Epithelial cell of prostate (primary cell): ENCODE measurements at regions not wholly inside any gene's neighbourhood (a gene's known extent, or its start where the extent isn't known, plus 50 kb on each side); places are given as distances from the start of the nearest gene placed in this dataset.
"Not testable (repeated sequence)": the region's sequence is repeated elsewhere in the genome, so short reads cannot be mapped to it uniquely, and the experiment has no call there.

Source experiments
- DNase-seq: peaks from one replicate; pipeline ENCODE4 v3.0.0-alpha.2; 2011; ENCODE audit warnings: low read depth, low spot score
- H3K27ac ChIP-seq: fragments of 450-650 bp; 2 replicates; pipeline ENCODE4 v1.5.1; 2017; ENCODE audit warnings: mild to moderate bottlenecking

DNA sequence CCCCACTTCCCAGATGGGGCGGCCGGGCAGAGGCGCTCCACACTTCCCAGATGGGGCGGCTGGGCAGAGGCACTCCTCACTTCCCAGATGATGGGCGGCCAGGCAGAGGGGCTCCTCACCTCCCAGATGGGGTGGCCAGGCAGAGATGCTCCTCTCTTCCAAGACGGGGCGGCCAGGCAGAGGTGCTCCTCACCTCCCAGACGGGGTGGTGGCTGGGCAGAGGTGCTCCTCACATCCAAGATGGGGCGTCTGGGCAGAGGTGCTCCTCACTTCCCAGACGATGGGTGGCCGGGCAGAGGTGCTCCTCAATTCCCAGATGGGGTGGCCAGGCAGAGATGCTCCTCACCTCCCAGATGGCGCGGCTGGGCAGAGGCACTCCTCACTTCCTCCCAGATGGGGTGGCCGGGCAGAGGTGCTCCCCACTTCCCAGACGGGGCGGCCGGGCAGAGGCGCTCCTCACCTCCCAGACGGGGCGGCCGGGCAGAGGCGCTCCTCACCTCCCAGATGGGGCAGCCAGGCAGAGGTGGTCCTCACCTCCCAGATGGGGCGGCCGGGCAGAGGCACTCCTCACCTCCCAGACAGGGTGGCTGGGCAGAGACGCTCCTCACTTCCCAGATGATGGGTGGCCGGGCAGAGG is 275.2 kb downstream of the LIPI start:
- H3K27ac ChIP-seq, DNase-seq: not testable (repeated sequence)

DNA sequence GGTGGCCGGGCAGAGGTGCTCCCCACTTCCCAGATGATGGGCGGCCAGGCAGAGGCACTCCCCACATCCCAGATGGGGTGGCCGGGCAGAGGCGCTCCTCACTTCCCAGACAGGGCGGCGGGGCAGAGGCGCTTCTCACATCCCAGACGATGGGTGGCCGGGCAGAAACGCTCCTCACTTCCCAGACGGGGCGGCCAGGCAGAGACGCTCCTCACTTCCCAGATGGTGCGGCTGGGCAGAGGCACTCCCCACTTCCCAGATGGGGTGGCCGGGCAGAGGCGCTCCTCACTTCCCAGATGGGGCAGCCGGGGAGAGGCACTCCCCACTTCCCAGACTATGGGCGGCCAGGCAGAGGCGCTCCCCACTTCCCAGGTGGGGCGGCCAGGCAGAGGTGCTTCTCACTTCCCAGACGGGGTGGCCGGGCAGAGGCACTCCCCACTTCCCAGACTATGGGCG is 275.8 kb downstream of the LIPI start:
- not testable (repeated sequence) for DNase-seq, H3K27ac ChIP-seq

DNA sequence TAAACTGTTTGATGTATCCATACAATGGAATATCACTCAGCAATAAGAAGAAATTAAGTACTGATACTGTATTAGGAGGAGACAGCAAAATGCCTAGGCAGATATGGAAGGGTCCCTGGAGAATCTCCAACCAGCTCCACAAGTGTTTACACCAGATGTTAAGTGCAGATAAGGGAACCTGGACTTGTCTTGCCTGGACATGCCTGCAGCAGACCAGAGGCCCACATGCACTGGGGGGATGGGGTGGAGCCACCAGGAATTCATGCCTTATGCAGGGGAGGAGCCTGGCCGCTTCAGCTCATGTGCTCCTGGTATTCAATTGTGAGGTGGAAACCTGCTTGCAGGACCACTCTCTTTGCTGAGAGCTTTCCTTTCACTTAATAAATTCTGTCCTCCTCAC is 287.6 kb downstream of the LIPI start:
- H3K27ac ChIP-seq = not testable (repeated sequence)
- peak; percentile 0 for DNase-seq

DNA sequence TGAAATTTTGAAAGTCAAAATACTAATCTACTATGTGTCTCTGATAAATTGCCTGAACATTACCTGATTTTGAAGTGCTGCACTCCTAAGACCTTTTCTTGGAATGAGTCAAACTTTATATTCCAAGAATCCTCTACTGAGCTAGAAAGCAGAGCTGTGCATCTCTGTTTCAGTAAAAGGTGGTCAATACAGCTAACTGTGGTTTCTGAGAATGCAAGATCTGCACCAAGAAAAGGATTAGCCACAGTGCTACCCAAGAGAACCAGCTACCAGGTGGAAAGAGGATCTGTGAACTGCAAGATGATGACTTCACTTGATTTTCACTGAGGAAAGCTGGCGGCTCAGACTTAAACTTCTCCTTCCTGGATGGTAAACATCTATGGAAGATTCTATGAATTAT is 289.3 kb downstream of the LIPI start:
- H3K27ac ChIP-seq, DNase-seq: not testable (repeated sequence)

DNA sequence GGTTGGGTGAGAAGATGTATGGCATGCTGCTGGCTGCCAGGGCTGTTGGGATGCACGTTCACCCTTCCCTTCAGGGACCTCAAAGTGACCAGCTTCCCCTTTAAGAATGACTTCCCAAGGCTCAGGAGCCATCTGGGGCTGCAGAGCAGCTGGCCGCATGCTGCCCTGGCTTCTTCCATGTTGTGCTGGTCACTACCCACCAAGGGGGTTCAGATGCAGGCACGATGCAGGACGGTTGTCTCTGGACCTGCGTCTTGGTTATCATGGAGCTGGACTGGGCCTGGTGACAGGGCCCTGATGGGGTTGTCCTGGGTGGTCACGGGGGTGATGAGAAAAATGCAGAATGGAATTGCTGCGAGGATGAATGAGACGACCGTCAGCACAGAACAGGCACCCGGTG is 297.8 kb downstream of the POTED start:
- DNase-seq, H3K27ac ChIP-seq: not testable (repeated sequence)

DNA sequence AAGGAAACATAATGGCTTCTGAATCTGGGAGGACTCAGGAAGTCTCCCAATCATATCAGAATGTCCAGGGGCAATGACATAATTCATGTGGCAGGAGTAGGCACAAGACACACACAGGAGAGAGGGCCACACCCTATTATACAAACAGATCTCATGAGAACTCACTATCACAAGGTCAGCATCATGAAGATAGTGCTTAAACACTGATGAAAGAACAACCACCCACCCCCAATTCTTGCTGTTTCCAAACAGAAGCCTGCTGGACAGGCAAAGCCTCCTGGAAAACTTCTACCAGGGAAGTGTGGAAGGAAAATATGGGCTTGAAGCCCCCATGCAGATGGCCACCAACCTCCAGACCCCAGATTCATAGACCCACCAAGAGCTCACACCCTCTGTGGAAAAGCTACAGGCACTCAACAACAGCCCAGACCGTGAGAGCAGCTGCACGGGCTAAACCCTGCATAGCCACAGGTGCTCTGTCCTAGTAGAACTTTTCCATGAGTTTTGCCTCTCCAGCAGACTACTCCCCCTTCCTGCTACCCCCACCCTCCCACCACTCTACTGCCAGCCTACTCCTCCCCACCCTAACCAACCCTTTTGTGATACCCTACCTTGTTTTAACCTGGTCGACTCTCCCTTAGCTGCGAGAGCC is 287.1 kb downstream of the POTED start:
- peak; percentile 10 for DNase-seq
- H3K27ac ChIP-seq = not testable (repeated sequence)

DNA sequence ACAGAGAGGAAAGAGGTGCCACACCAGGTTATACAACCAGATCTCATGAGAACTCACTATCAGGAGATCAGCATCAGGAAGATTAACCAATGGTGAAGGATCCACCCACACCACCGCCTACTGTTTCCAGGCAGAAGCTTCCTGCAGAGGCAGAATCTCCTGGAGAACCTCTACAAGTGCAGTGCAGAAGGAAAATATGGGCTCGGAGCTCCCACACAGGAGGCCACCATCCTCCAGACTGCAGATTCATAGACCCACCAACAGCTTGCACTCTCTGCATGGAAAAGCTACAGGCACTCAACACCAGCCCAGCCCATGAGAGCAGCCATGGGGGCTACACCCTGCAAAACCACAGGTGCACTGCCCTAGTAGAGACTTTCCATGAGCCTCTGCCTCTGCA is 284.0 kb downstream of the POTED start:
- not testable (repeated sequence) for DNase-seq, H3K27ac ChIP-seq

DNA sequence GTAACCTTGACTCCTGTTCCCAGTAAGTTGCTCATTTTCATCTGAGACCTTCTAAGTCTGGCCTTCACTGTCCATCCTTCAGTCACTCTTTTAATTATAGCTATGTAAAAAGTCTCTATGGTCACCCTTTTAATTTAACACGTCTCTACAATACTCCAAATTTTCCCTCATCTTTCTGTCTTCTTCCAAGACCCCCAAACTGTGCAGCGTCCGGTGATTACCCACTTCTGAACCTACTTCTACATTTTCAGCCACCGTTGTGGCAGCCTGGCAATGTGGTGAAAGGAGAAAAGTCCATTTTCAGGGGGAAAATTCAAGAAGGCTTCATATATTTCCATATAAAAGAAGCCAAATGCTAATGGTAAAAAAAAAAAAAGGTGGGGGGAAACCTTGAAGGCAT is 283.4 kb downstream of the POTED start:
- not testable (repeated sequence) for H3K27ac ChIP-seq, DNase-seq

DNA sequence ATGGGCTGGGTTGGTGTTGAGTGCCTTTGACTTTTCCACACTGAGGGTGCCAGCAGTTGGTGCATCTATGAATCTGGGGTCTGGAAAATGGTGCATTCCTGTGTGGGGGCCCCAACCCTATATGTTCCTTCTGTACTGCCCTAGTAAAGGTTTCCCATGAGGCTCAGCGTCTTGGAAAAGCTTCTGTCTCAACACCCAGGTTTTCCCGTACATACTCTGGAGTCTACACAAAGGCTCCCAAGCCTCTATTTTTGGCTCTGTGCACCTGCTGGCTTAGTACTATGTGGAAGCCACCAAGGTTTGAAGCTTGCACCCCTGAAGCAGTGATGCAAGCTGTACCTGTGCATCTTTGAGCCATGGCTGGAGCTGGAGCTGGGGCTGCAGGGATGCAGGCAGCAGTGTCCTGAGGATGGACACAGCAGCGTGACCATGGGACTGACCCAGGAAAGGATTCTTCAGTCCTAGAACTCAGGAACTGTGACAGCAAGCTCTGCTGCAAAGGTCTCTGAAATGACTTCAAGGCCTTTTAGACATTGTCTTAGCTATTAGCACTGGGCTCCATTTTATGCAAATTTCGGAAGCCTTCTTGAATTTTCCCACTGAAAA is 282.7 kb downstream of the POTED start:
- not testable (repeated sequence) for H3K27ac ChIP-seq, DNase-seq

DNA sequence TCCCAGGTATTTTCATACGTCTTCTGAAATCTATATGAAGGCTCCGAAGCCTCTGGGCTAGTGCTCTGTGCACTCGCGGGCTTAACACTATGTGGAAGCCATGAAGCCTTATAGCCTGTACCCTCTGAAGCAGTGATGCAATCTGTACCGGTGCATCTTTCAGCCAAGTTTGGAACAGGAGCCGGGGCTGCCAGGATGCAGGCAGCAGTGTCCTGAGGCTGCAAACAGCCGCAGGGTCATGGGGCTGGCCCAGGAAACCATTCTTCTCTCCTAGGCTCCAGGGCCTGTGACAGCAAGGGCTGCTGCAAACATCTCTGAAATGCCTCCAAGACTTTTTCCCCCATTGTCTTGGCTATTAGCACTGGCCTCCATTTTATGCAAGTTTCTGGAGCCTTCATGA is 279.6 kb downstream of the POTED start:
- not testable (repeated sequence) for DNase-seq, H3K27ac ChIP-seq

DNA sequence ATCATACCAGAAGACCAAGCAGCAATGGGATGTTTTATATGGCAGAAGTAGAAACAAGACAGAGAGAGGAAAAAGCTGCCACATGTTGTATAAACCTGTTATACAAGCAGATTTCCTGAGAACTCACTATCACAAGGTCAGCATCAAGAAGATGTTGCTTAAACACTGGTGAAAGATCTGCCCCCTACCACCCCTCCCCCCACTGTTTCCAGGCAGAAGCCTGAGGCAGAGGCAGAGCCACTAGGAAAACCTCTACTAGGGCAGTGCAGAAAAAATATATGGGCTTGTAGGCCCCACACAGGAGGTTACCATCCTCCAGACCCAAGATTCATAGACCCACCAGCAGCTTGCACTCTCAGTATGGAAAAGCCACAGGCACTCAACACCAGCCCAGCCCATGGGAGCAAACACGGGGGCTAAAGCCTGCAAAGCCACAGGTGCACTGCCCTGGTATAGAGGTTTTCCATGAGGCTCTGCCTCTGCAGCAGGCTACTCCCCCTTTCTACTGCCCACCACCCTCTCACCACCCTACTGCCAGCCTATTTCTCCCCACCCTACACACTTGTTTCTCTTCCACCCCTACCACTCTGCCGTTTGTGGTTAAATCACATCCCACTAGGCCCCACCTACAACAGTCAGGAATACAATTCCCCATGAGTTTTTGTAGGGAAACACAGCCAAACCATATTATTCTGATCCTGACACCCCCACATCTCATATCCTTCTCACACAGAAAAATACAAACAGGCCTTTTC is 274.2 kb downstream of the POTED start:
- DNase-seq, H3K27ac ChIP-seq: not testable (repeated sequence)

DNA sequence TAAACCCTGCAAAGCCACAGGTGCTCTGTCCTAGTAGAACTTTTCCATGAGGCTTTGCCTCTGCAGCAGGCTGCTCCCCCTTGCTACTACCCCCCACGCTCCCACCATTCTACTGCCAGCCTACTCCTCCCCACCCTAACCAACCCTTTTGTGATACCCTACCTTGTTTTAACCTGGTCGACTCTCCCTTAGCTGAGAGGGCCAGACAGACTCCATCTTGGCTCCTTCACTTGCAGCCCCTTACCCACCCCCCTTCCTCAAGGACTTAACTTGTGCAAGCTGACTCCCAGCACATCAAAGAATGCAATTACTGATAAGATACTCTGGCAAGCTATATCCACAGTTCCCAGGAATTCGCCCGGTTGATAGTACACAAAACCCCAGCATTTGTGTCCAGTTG is 267.9 kb downstream of the POTED start:
- DNase-seq, H3K27ac ChIP-seq: not testable (repeated sequence)

DNA sequence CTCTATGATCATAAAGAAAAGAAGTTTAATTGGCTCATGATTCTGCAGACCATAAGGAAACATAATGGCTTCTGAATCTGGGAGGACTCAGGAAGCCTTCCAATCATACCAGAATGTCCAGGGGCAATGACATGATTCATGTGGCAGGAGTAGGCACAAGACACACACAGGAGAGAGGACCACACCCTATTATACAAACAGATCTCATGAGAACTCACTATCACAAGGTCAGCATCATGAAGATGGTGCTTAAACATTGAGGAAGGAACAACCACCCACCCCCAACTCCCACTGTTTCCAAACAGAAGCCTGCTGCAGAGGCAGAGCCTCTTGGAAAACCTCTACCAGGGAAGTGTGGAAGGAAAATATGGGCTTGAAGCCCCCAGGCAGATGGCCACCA is 267.4 kb downstream of the POTED start:
- not testable (repeated sequence) for H3K27ac ChIP-seq
- DNase-seq = peak; percentile 69

DNA sequence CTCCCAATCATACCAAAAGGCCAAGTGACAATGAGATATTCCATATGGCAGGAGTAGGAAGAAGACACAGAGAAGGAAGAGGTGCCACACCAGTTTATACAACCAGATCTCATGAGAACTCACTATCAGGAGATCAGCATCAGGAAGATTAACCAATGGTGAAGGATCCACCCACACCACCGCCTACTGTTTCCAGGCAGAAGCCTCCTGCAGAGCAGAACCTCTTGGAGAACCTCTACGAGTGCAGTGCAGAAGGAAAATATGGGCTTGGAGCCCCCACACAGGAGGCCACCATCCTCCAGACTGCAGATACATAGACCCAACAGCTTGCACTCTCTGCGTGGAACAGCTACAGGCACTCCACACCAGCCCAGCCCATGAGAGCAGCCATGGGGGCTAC is 264.4 kb downstream of the POTED start:
- not testable (repeated sequence) for DNase-seq, H3K27ac ChIP-seq

DNA sequence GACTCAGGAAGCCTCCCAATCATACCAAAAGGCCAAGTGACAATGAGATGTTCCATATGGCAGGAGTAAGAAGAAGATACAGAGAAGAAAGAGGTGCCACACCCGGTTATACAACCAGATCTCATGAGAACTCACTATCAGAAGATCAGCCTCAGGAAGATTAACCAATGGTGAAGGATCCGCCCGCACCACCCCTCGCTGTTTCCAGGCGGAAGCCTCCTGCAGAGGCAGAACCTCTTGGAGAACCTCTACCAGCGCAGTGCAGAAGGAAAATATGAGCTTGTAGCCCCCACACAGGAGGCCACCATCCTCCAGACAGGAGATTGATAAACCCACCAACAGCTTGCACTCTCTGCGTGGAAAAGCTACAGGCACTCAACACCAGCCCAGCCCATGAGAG is 245.1 kb downstream of the POTED start:
- no peak overlapping the region for H3K27ac ChIP-seq
- DNase-seq = no peak

DNA sequence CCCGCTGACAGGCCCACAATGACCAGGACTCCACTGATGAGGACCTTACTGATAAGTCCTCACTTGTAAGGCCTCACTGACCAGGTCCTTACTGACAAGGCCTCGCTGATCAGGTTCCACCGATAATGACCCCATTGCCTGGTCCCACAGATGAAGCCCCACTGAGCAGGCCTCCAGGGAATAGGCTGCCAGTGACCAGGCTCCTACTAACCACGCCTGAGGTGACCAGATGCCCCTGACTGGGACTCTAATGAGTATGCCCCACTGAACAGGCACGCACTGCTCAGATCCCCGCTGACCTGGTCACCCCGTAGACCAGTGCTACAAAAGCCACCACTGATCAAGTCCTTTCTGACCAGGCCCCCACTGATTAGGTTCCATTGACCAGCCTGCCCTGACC is 241.2 kb downstream of the POTED start:
- not testable (repeated sequence) for H3K27ac ChIP-seq, DNase-seq

DNA sequence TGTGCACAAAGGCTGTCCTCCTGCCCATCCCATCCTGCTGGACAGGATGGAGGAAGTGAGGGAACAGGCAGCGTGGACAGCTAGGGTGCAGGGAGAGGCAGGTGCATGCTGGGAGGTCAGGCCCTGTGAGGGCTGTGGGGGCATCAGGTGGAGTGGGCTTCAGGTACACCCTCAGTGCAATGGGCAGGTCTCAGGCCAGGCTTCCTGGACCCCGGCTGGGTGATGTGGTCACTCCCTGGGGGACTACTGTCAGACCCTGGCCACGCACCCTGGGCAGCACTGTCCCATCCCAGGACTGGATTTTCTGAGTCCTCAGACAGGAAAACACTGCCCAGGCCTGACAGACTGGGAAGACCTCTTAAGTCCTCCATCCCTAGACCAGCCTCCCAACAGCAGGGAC is 239.9 kb downstream of the POTED start:
- DNase-seq, H3K27ac ChIP-seq: not testable (repeated sequence)

DNA sequence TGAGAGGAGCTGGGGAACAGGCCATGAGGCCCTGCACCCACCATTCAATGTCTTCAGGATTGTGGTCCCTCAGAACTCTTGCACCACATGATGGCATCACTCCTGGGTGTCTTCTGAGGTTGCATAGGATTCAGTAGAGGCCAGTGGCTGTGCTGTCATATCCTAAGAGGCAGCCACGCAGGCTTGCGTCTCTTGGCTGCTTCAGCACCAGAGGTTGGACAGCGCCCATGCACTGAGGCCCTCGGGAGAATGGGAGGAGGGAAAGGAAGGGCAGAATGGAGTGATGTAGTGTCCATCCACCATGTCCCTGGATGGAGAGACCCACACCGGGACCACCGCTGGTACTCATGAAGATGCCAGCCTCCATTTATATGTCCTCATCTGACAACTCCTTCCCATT is 237.1 kb downstream of the POTED start:
- not testable (repeated sequence) for H3K27ac ChIP-seq, DNase-seq

DNA sequence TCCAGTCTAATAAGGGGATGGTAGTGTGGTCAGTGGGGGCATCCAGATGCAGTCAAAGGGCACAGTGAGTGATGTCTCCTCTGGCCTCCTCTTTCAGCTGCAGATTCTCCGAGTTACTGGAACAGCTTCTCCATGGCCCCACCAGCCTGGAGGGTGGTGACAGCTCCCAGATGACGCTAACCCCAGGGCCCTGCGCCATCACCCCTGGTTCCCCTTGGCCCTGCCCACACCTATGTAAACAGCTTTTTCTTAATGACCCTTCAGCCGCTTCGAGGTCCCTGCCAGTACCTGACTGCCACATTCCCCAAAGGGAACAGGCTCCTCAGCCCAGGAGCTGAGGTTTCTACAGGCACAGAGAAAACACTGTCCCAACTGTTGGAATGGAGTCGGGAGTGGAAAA is 235.0 kb downstream of the POTED start:
- DNase-seq, H3K27ac ChIP-seq: not testable (repeated sequence)

DNA sequence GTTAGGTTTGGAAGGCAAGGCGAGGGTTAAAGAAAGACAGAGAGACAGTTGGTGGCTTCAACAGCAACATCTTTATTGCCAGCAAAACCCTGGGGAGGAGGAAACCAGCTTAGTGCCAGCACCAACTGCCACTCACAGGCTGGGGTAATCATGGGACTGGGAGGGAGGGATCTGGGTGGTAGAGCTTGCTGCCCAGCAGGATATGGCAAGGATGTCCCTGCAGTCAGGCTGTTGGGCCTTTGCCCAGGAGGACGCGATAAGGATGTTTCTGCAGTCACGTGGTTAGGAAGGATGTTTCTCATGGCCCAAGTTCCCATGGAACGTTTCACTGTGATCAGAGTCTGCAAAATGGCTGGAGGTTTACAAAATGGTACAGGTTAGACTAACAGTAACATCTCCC is 233.5 kb downstream of the POTED start:
- not testable (repeated sequence) for DNase-seq

DNA sequence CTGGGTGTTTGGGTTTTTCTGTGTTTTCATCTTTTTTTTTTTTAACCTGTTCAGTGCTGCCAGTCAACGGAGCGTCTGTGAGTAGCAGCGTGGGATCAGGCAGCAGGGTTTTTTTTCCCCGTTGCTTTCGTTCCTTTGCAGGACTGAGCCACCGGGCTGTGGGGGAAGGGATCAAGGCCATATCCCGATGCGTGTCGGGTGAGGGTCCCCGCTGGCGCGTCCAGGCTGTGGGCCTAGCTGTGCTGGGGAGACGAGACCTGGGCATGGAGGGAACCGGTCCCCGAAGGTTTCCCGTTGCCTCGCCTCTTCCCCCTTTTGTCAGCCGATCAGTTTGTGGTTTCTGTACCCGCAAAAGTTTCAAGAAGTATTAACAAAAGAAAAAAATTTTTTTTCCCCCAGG is 218.1 kb downstream of the POTED start:
- not testable (repeated sequence) for H3K27ac ChIP-seq, DNase-seq

More for the DNA sequence above, 233.5 kb downstream of the POTED start:
- H3K27ac ChIP-seq = not testable (repeated sequence)
